Caco-2 (cell line): ENCODE measurements at regions not wholly inside any gene's neighbourhood (a gene's known extent, or its start where the extent isn't known, plus 50 kb on each side); places are given as distances from the start of the nearest gene placed in this dataset.

Experiments
- BruUV-seq: library from RNA; stranded (reverse); fragments of 400-500 nt; replicated peaks from 2 replicates; lab custom pipeline; 2021; lab: Mats Ljungman, UMichigan
- CTCF ChIA-PET: fragments of 300-600 bp; sonication (Branson Sonifier 250); formaldehyde crosslinking; loops from one replicate; lab custom pipeline; 2022; ENCODE audit warnings: antibody characterized with exemption; lab: Charles Lee
- POLR2A ChIA-PET: fragments of 300-600 bp; sonication (Branson Sonifier 250); formaldehyde crosslinking; loops from one replicate; lab custom pipeline; 2022; ENCODE audit warnings: antibody characterized with exemption; lab: Charles Lee
- DNase-seq, 2 experiments: peaks; one replicate each; pipeline versions ENCODE4 v3.0.0 to v3.0.0-alpha.2; 2020 to 2022
- H3K27me3 ChIP-seq: replicated peaks from 2 replicates; pipeline ENCODE4 v1.6.0; 2011; ENCODE audit warnings: low read length; ENCODE audit not compliant: control insufficient read depth, insufficient read depth
- H3K36me3 ChIP-seq: 2 replicates; pipeline ENCODE4 v1.5.1; 2011; ENCODE audit warnings: low read length; ENCODE audit not compliant: control insufficient read depth, insufficient read depth
- H3K4me1 ChIP-seq: fragments of 250-450 bp; sonication (Bioruptor Pico); 2 replicates; pipeline ENCODE4 v1.5.1; 2020; ENCODE audit warnings: mild to moderate bottlenecking
- H3K4me3 ChIP-seq: 2 replicates; pipeline ENCODE4 v1.5.1; 2011; ENCODE audit warnings: low read depth, mild to moderate bottlenecking, control low read depth, low read length
- H3K9me3 ChIP-seq: fragments of 250-450 bp; sonication (Bioruptor Pico); 2 replicates; pipeline ENCODE4 v1.5.1; 2020; ENCODE audit warnings: mild to moderate bottlenecking, moderate library complexity
- H3K27ac Mint-ChIP-seq: one replicate; pipeline ENCODE4 v1.8.0; 2022; ENCODE audit warnings: mixed read lengths; ENCODE audit not compliant: unreplicated experiment
- H3K27me3 Mint-ChIP-seq: one replicate; pipeline ENCODE4 v1.8.0; 2022; ENCODE audit warnings: mixed read lengths; ENCODE audit not compliant: insufficient read depth, unreplicated experiment
- H3K36me3 Mint-ChIP-seq: one replicate; pipeline ENCODE4 v1.8.0; 2022; ENCODE audit warnings: mild to moderate bottlenecking, mixed read lengths; ENCODE audit not compliant: insufficient read depth, unreplicated experiment
- H3K4me1 Mint-ChIP-seq: one replicate; pipeline ENCODE4 v1.8.0; 2022; ENCODE audit warnings: low read depth, mixed read lengths; ENCODE audit not compliant: unreplicated experiment
- H3K4me3 Mint-ChIP-seq: one replicate; pipeline ENCODE4 v1.8.0; 2022; ENCODE audit warnings: mild to moderate bottlenecking, moderate library complexity, mixed read lengths; ENCODE audit not compliant: unreplicated experiment
- H3K9me3 Mint-ChIP-seq: one replicate; pipeline ENCODE4 v1.8.0; 2022; ENCODE audit warnings: mixed read lengths; ENCODE audit not compliant: unreplicated experiment
- CTCF ChIP-seq, 2 experiments: fragments of 200-600 bp in 1 of 2; IDR thresholded peaks; 1 replicate in 1 of 2; 2 replicates in 1 of 2; pipeline versions ENCODE4 v1.5.1 to v1.8.0; 2011 to 2022; ENCODE audit warnings: antibody characterized with exemption in 1 of 2, control low read depth in 1 of 2, inconsistent platforms in 1 of 2, low read depth in 1 of 2, low read length in 1 of 2, mild to moderate bottlenecking in 1 of 2, moderate library complexity in 1 of 2; ENCODE audit not compliant: insufficient read depth in 1 of 2, severe bottlenecking in 1 of 2, unreplicated experiment in 1 of 2
- intact Hi-C: fragments of 100-400 bp; cut with micrococcal nuclease; formaldehyde crosslinking; loops from one replicate; pipeline ENCODE4 v1.10.0; 2022; ENCODE audit not compliant: unreplicated experiment

- peaks cover 26% of the 10 kb centered on the region for H3K4me1 Mint-ChIP-seq
- ChIA-PET CTCF (no interaction called here), POLR2A (interaction anchor here (1.0 to 1.1 kb wide), 3 partner anchors 10 to 158 kb away, joined by 3 to 5 read pairs (median 3); no protein-coding TSS in a partner anchor)
- BruUV-seq: TSS peak; percentile 48
- peak overlapping the region; percentile 94 for H3K27ac Mint-ChIP-seq
- no peak for TF ChIP-seq CTCF (IDR thresholded peaks at IDR 0.05; ENCODE audit: insufficient read depth in 1 of 2, low read depth in 1 of 2, low read length in 1 of 2, severe bottlenecking in 1 of 2, unreplicated experiment in 1 of 2)
- Histone ChIP-seq H3K27me3 (no peaks in the 10 kb centered on the region), H3K9me3 (peaks cover 3% of the 10 kb centered on the region; the same call in 1 of the 2 replicates), H3K36me3 (no peaks in the 10 kb centered on the region), H3K4me3 (peak overlapping the region; percentile 52), H3K4me1 (peaks cover 36% of the 10 kb centered on the region)
- no peak for DNase-seq
- intact Hi-C loops: loop anchor here (2.0 to 5.0 kb wide), 4 partner anchors 65 to 287 kb away; no protein-coding TSS in a partner anchor
- no peaks in the 10 kb centered on the region for H3K36me3 Mint-ChIP-seq
- no peaks in the 10 kb centered on the region for H3K27me3 Mint-ChIP-seq
- peaks cover 24% of the 10 kb centered on the region for H3K9me3 Mint-ChIP-seq
- H3K4me3 Mint-ChIP-seq: peak overlapping the region; percentile 88
These were observed 66.3 kb upstream of the HES1 start for GRCh38 chr3:194069421-194070219.

- ChIA-PET POLR2A (interaction anchor here (1.0 to 2.6 kb wide), 6 partner anchors 11 to 289 kb away, joined by 3 to 17 read pairs (median 5); no protein-coding TSS in a partner anchor), CTCF (interaction anchor here (0.6 to 0.9 kb wide), 5 partner anchors 61 to 290 kb away, joined by 3 to 4 read pairs (median 3); no protein-coding TSS in a partner anchor)
- no peak for DNase-seq
- Mint-ChIP-seq H3K4me3 (peak overlapping the region; percentile 88), H3K9me3 (peaks cover 24% of the 10 kb centered on the region), H3K4me1 (peaks cover 30% of the 10 kb centered on the region), H3K27ac (peak overlapping the region; percentile 94), H3K27me3 (no peaks in the 10 kb centered on the region), H3K36me3 (no peaks in the 10 kb centered on the region)
- Histone ChIP-seq H3K4me3 (peak overlapping the region; percentile 52), H3K27me3 (no peaks in the 10 kb centered on the region), H3K4me1 (peaks cover 38% of the 10 kb centered on the region), H3K9me3 (peaks cover 3% of the 10 kb centered on the region; the same call in 1 of the 2 replicates), H3K36me3 (no peaks in the 10 kb centered on the region)
- intact Hi-C loops: loop anchor here (2.0 to 5.0 kb wide), 4 partner anchors 65 to 288 kb away; no protein-coding TSS in a partner anchor
- BruUV-seq: no TSS peak
- TF ChIP-seq CTCF (IDR thresholded peaks at IDR 0.05; ENCODE audit: insufficient read depth in 1 of 2, low read depth in 1 of 2, low read length in 1 of 2, severe bottlenecking in 1 of 2, unreplicated experiment in 1 of 2): no peak
These were observed 65.7 kb upstream of the HES1 start for GRCh38 chr3:194070220-194070633.
